HG03280 (cell line): ENCODE measurements at regions not wholly inside any gene's neighbourhood (a gene's known extent, or its start where the extent isn't known, plus 50 kb on each side); places are given as distances from the start of the nearest gene placed in this dataset.
"Not testable (repeated sequence)": the region's sequence is repeated elsewhere in the genome, so short reads cannot be mapped to it uniquely, and the experiment has no call there.

Source experiments
- ATAC-seq: cut with Tn5 transposase; IDR thresholded peaks from one replicate; pipeline ENCODE4 v1.9.1; 2021; ENCODE audit warnings: mild to moderate bottlenecking, moderate library complexity; ENCODE audit not compliant: unreplicated experiment

- no peak for ATAC-seq
These were observed 54.9 kb upstream of the ZNF678 start for GRCh38 chr1:227508431-227508830.

- not testable (repeated sequence) for ATAC-seq
These were observed 56.6 kb upstream of the ZNF678 start for GRCh38 chr1:227506490-227507393.

GRCh38 chr1:227496045-227496444 lies 67.3 kb upstream of the ZNF678 start:
- not testable (repeated sequence) for ATAC-seq

- not testable (repeated sequence) for ATAC-seq
These were observed 69.3 kb upstream of the ZNF678 start for GRCh38 chr1:227493863-227494551.

GRCh38 chr1:227490478-227490877 lies 72.9 kb upstream of the ZNF678 start:
- ATAC-seq: no peak

GRCh38 chr1:227490001-227490400 lies 73.4 kb upstream of the ZNF678 start:
- no peak for ATAC-seq

- ATAC-seq: no peak
These were observed 73.8 kb upstream of the ZNF678 start for GRCh38 chr1:227489572-227489971.

GRCh38 chr1:227487606-227488005 lies 75.8 kb upstream of the ZNF678 start:
- ATAC-seq: no peak

GRCh38 chr1:227486559-227486958 lies 76.8 kb upstream of the ZNF678 start:
- no peak for ATAC-seq

GRCh38 chr1:227482023-227482299 lies 81.4 kb upstream of the ZNF678 start:
- no peak for ATAC-seq

- not testable (repeated sequence) for ATAC-seq
These were observed 89.3 kb upstream of the ZNF678 start for GRCh38 chr1:227474072-227474471.

- no peak for ATAC-seq
These were observed 90.6 kb upstream of the ZNF678 start for GRCh38 chr1:227472772-227473171.

- no peak for ATAC-seq
These were observed 92.7 kb upstream of the ZNF678 start for GRCh38 chr1:227470688-227471087.

GRCh38 chr1:227469708-227470107 lies 93.6 kb upstream of the ZNF678 start:
- ATAC-seq: no peak

GRCh38 chr1:227466039-227466645 lies 97.2 kb upstream of the ZNF678 start:
- ATAC-seq: no peak

- ATAC-seq: no peak
These were observed 98.1 kb upstream of the ZNF678 start for GRCh38 chr1:227465256-227465655.

GRCh38 chr1:227459977-227460376 lies 103.4 kb upstream of the ZNF678 start:
- ATAC-seq: no peak

GRCh38 chr1:227459326-227459841 lies 104.0 kb upstream of the ZNF678 start:
- ATAC-seq: no peak

- ATAC-seq: no peak
These were observed 108.7 kb upstream of the ZNF678 start for GRCh38 chr1:227454686-227455085.

GRCh38 chr1:227453631-227454355 lies 109.6 kb upstream of the ZNF678 start:
- no peak for ATAC-seq

- ATAC-seq: no peak
These were observed 111.4 kb upstream of the ZNF678 start for GRCh38 chr1:227451954-227452353.
